ENCODE measurements at regions not wholly inside any gene's neighbourhood (a gene's known extent, or its start where the extent isn't known, plus 50 kb on each side); places are given as distances from the start of the nearest gene placed in this dataset.

GRCh38 chr17:49906531-49907136 is 58.8 kb upstream of the TAC4 start:
- no peak for DNase-seq (ENCODE audit: extremely low read depth, low read depth)
- TF ChIP-seq CTCF (IDR thresholded peaks at IDR 0.05; ENCODE audit: low read depth, low read length, missing control alignments) = no peak
- no peak overlapping the region for H3K4me3 ChIP-seq (replicated peaks; ENCODE audit: low read depth, low read length)

GRCh38 chr17:49907279-49907678 is 59.4 kb upstream of the TAC4 start:
- no peak for TF ChIP-seq CTCF (IDR thresholded peaks at IDR 0.05; ENCODE audit: low read depth, low read length, missing control alignments)
- no peak for DNase-seq (ENCODE audit: extremely low read depth, low read depth)
- no peak overlapping the region for H3K4me3 ChIP-seq (replicated peaks; ENCODE audit: low read depth, low read length)

GRCh38 chr17:49908782-49909714 is 59.9 kb upstream of the DLX4 start:
- no peak overlapping the region for H3K4me3 ChIP-seq (replicated peaks; ENCODE audit: low read depth, low read length)
- no peak for DNase-seq (ENCODE audit: extremely low read depth, low read depth)
- no peak for TF ChIP-seq CTCF (IDR thresholded peaks at IDR 0.05; ENCODE audit: low read depth, low read length, missing control alignments)

GRCh38 chr17:49910094-49910857 is 58.7 kb upstream of the DLX4 start:
- no peak overlapping the region for H3K4me3 ChIP-seq (replicated peaks; ENCODE audit: low read depth, low read length)
- TF ChIP-seq CTCF (IDR thresholded peaks at IDR 0.05; ENCODE audit: low read depth, low read length, missing control alignments) = no peak
- no peak for DNase-seq (ENCODE audit: extremely low read depth, low read depth)

- H3K4me3 ChIP-seq (replicated peaks; ENCODE audit: low read depth, low read length) = no peak overlapping the region
- no peak for TF ChIP-seq CTCF (IDR thresholded peaks at IDR 0.05; ENCODE audit: low read depth, low read length, missing control alignments)
- no peak for DNase-seq (ENCODE audit: extremely low read depth, low read depth)
Measured at GRCh38 chr17:49910858-49911204, 58.2 kb upstream of the DLX4 start.

GRCh38 chr17:49911719-49912118 is 57.3 kb upstream of the DLX4 start:
- no peak for TF ChIP-seq CTCF (IDR thresholded peaks at IDR 0.05; ENCODE audit: low read depth, low read length, missing control alignments)
- no peak overlapping the region for H3K4me3 ChIP-seq (replicated peaks; ENCODE audit: low read depth, low read length)
- no peak for DNase-seq (ENCODE audit: extremely low read depth, low read depth)

All from HFF-Myc (cell line).